ENCODE measurements at regions not wholly inside any gene's neighbourhood (a gene's known extent, or its start where the extent isn't known, plus 50 kb on each side); places are given as distances from the start of the nearest gene placed in this dataset.

DNA sequence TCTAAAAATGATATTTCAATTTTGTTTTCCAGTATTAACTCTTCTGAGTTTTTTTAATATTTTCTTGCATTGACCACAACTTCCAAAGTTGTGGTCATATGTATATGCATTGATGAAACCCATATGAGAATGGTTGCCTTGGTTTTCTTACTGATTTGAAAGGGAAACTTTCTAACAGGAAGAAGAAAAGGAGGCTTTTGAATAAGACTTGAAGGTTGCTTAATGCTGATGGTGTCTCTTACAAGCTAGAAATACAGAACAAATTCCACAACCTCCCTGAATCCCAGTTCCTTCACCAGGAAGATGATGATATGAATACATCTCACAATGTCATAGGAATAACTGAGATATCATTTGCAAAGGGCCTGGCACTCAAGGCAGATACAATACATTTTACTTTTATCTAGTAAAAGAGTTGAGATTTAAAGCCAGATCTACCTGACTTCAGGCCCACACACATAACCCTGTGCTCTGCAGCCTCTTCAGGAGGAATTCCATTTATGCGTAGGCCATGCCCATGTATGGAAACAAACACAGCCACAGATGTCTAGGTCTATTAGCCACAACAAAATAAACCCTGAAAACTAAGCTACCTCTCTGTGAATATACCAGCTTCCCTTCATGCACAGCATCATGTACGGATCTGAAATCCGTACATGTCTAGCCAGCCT is 165.4 kb upstream of the PLEKHG7 start:
- peaks cover 60% of the 10 kb centered on the region for H3K4me1 Mint-ChIP-seq
- H3K27me3 Mint-ChIP-seq = no peaks in the 10 kb centered on the region
- no peak for DNase-seq
- H3K9me3 Mint-ChIP-seq = peaks cover 18% of the 10 kb centered on the region
- peaks cover 29% of the 10 kb centered on the region for H3K36me3 Mint-ChIP-seq
- H3K4me3 Mint-ChIP-seq = no peak overlapping the region
- H3K27ac Mint-ChIP-seq = peak overlapping the region; percentile 61
- CTCF ChIA-PET = no interaction called here

GRCh38 chr12:92535961-92536360 is 166.8 kb upstream of the PLEKHG7 start:
- H3K4me3 Mint-ChIP-seq = no peak overlapping the region
- no peaks in the 10 kb centered on the region for H3K27me3 Mint-ChIP-seq
- no peak for DNase-seq
- peaks cover 30% of the 10 kb centered on the region for H3K36me3 Mint-ChIP-seq
- H3K9me3 Mint-ChIP-seq = peaks cover 23% of the 10 kb centered on the region
- CTCF ChIA-PET = no interaction called here
- H3K4me1 Mint-ChIP-seq = peaks cover 46% of the 10 kb centered on the region
- no peak overlapping the region for H3K27ac Mint-ChIP-seq

GRCh38 chr12:92533280-92533890 is 169.4 kb upstream of the PLEKHG7 start:
- DNase-seq = no peak
- Mint-ChIP-seq H3K9me3 (peaks cover 13% of the 10 kb centered on the region), H3K27ac (no peak overlapping the region), H3K4me1 (peaks cover 20% of the 10 kb centered on the region), H3K27me3 (no peaks in the 10 kb centered on the region), H3K4me3 (no peak overlapping the region), H3K36me3 (peaks cover 12% of the 10 kb centered on the region)
- CTCF ChIA-PET = no interaction called here

GRCh38 chr12:92530706-92531105 is 172.1 kb upstream of the PLEKHG7 start:
- DNase-seq = no peak
- CTCF ChIA-PET = no interaction called here
- Mint-ChIP-seq H3K27me3 (no peaks in the 10 kb centered on the region), H3K27ac (no peak overlapping the region), H3K4me1 (peaks cover under 1% of the 10 kb centered on the region), H3K9me3 (peaks cover 11% of the 10 kb centered on the region), H3K4me3 (no peak overlapping the region), H3K36me3 (peaks cover 8% of the 10 kb centered on the region)

GRCh38 chr12:92529944-92530343 is 172.8 kb upstream of the PLEKHG7 start:
- Mint-ChIP-seq H3K36me3 (peaks cover 8% of the 10 kb centered on the region), H3K27ac (no peak overlapping the region), H3K27me3 (no peaks in the 10 kb centered on the region), H3K9me3 (peaks cover 11% of the 10 kb centered on the region), H3K4me3 (no peak overlapping the region), H3K4me1 (no peaks in the 10 kb centered on the region)
- DNase-seq = no peak
- CTCF ChIA-PET = no interaction called here

DNA sequence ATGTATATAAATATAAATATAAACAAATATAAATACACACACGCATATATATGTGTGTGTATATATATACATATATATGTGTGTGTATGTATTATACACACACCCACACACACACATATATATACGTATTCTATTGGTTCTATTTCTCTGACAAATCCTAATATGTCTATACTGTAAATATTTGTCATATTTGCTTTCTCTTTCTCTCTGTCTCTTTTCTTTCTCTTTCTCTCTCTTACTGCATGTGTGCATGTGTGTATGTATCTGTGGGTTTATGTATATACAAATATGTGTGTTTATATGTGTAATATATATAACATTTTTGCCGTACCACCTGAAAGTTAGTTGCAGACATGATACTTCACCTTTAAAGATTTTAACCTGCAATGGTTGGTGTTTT is 174.2 kb upstream of the PLEKHG7 start:
- Mint-ChIP-seq H3K4me1 (no peaks in the 10 kb centered on the region), H3K4me3 (no peak overlapping the region), H3K27ac (no peak overlapping the region), H3K36me3 (peaks cover 8% of the 10 kb centered on the region), H3K27me3 (no peaks in the 10 kb centered on the region), H3K9me3 (peaks cover 11% of the 10 kb centered on the region)
- DNase-seq = no peak
- CTCF ChIA-PET = no interaction called here

- Mint-ChIP-seq H3K4me3 (no peak overlapping the region), H3K4me1 (no peaks in the 10 kb centered on the region), H3K9me3 (peaks cover 11% of the 10 kb centered on the region), H3K27ac (no peak overlapping the region), H3K36me3 (peaks cover 8% of the 10 kb centered on the region), H3K27me3 (no peaks in the 10 kb centered on the region)
- CTCF ChIA-PET = no interaction called here
- DNase-seq = no peak
Measured at GRCh38 chr12:92528097-92528496, 174.7 kb upstream of the PLEKHG7 start.

GRCh38 chr12:92524489-92524888 is 178.3 kb upstream of the PLEKHG7 start:
- Mint-ChIP-seq H3K4me3 (no peak overlapping the region), H3K4me1 (peaks cover 4% of the 10 kb centered on the region), H3K36me3 (peaks cover 5% of the 10 kb centered on the region), H3K27ac (no peak overlapping the region), H3K27me3 (no peaks in the 10 kb centered on the region), H3K9me3 (peaks cover 4% of the 10 kb centered on the region)
- no peak for DNase-seq
- CTCF ChIA-PET = interaction anchor here (1.3 to 2.3 kb wide), 3 partner anchors 9 to 380 kb away, joined by 3 to 7 read pairs (median 3); no protein-coding TSS in a partner anchor

DNA sequence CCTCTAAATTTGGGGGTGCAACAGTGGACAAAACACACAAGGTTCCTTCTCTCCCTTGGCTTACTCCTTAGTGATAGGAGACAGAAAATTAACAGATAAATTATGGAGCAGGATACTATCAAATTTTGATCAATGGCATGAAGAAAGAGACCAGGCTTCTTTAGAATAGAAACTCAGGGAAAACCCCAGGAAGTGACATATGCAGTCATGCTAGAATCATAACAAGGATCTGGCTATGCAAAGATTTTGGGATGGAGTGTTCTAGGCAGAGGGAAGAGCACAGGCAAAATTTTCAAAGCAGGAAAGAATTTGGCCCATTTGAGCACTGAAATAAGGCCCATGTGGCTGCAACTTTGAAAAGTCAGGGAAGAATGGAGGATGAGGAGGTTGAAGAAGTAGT is 182.3 kb upstream of the PLEKHG7 start:
- H3K27me3 Mint-ChIP-seq = no peaks in the 10 kb centered on the region
- CTCF ChIA-PET = no interaction called here
- no peak overlapping the region for H3K4me3 Mint-ChIP-seq
- peaks cover 3% of the 10 kb centered on the region for H3K36me3 Mint-ChIP-seq
- H3K27ac Mint-ChIP-seq = no peak overlapping the region
- DNase-seq = no peak
- H3K4me1 Mint-ChIP-seq = peaks cover 10% of the 10 kb centered on the region
- peaks cover 4% of the 10 kb centered on the region for H3K9me3 Mint-ChIP-seq

GRCh38 chr12:92519284-92519683 is 183.5 kb upstream of the PLEKHG7 start:
- Mint-ChIP-seq H3K27me3 (no peaks in the 10 kb centered on the region), H3K27ac (no peak overlapping the region), H3K9me3 (peaks cover 4% of the 10 kb centered on the region), H3K36me3 (peaks cover 3% of the 10 kb centered on the region), H3K4me3 (no peak overlapping the region), H3K4me1 (peaks cover 14% of the 10 kb centered on the region)
- no peak for DNase-seq
- CTCF ChIA-PET = no interaction called here

- Mint-ChIP-seq H3K27me3 (no peaks in the 10 kb centered on the region), H3K4me3 (no peak overlapping the region), H3K9me3 (peaks cover 11% of the 10 kb centered on the region), H3K36me3 (peaks cover 8% of the 10 kb centered on the region), H3K27ac (no peak overlapping the region), H3K4me1 (peaks cover 16% of the 10 kb centered on the region)
- no peak for DNase-seq
- CTCF ChIA-PET = no interaction called here
Measured at GRCh38 chr12:92518071-92518470, 184.7 kb upstream of the PLEKHG7 start.

GRCh38 chr12:92516277-92516600 is 186.6 kb upstream of the PLEKHG7 start:
- Mint-ChIP-seq H3K9me3 (peaks cover 11% of the 10 kb centered on the region), H3K27me3 (no peaks in the 10 kb centered on the region), H3K27ac (no peak overlapping the region), H3K4me3 (no peak overlapping the region), H3K36me3 (peaks cover 8% of the 10 kb centered on the region), H3K4me1 (peaks cover 16% of the 10 kb centered on the region)
- CTCF ChIA-PET = interaction anchor here (0.5 to 2.3 kb wide), 6 partner anchors 9 to 1134 kb away, joined by 3 to 7 read pairs (median 4); no protein-coding TSS in a partner anchor
- no peak for DNase-seq

- CTCF ChIA-PET = no interaction called here
- no peak for DNase-seq
- Mint-ChIP-seq H3K27me3 (no peaks in the 10 kb centered on the region), H3K4me3 (no peak overlapping the region), H3K4me1 (peaks cover 10% of the 10 kb centered on the region), H3K36me3 (peaks cover 4% of the 10 kb centered on the region), H3K9me3 (peaks cover 7% of the 10 kb centered on the region), H3K27ac (no peak overlapping the region)
Measured at GRCh38 chr12:92513231-92513730, 189.5 kb upstream of the PLEKHG7 start.

GRCh38 chr12:92511786-92512185 is 191.0 kb upstream of the PLEKHG7 start:
- no peaks in the 10 kb centered on the region for H3K27me3 Mint-ChIP-seq
- H3K9me3 Mint-ChIP-seq = peaks cover 10% of the 10 kb centered on the region
- DNase-seq = no peak
- CTCF ChIA-PET = interaction anchor here (1.7 kb wide), 1 partner anchor 9 kb away, joined by 5 read pairs; no protein-coding TSS in a partner anchor
- peaks cover 4% of the 10 kb centered on the region for H3K36me3 Mint-ChIP-seq
- H3K4me1 Mint-ChIP-seq = peaks cover 10% of the 10 kb centered on the region
- H3K27ac Mint-ChIP-seq = no peak overlapping the region
- no peak overlapping the region for H3K4me3 Mint-ChIP-seq

- DNase-seq = no peak
- Mint-ChIP-seq H3K4me3 (no peak overlapping the region), H3K4me1 (peaks cover 21% of the 10 kb centered on the region), H3K27me3 (no peaks in the 10 kb centered on the region), H3K9me3 (peaks cover 13% of the 10 kb centered on the region), H3K36me3 (peaks cover 8% of the 10 kb centered on the region), H3K27ac (no peak overlapping the region)
- CTCF ChIA-PET = no interaction called here
Measured at GRCh38 chr12:92509156-92509738, 193.5 kb upstream of the PLEKHG7 start.

Data from activated naive CD4-positive, alpha-beta T cell treated with anti-CD3 and anti-CD28 coated beads, Interleukin-2, amount 10 ng/mL, durations not matched to agents 7 days and 5 days (primary cell).